ENCODE measurements at regions not wholly inside any gene's neighbourhood (a gene's known extent, or its start where the extent isn't known, plus 50 kb on each side); places are given as distances from the start of the nearest gene placed in this dataset.

- DNase-seq, result no peak
- no peak overlapping the region for H3K4me2 ChIP-seq (replicated peaks; ENCODE audit: extremely low read depth, low read length, poor library complexity, severe bottlenecking)
- TF ChIP-seq CTCF (IDR thresholded peaks at IDR 0.05), result no peak
- no peaks in the 10 kb centered on the region for H3K4me1 Mint-ChIP-seq
- intact Hi-C loops (cut with micrococcal nuclease), result no loop called here
- H3K27ac ChIP-seq (ENCODE audit: low read depth in 1 of 2, low read length in 2 of 2), result no peak overlapping the region
- no peaks in the 10 kb centered on the region for H3K79me2 ChIP-seq (ENCODE audit: insufficient read depth, low read length)
- H4K20me1 ChIP-seq (ENCODE audit: insufficient read depth, low read length), result no peaks in the 10 kb centered on the region
- H3K27me3 ChIP-seq (ENCODE audit: control insufficient read depth in 2 of 2, insufficient read depth in 2 of 2, low read length in 2 of 2), result no peaks in the 10 kb centered on the region
- no peaks in the 10 kb centered on the region for H3K36me3 ChIP-seq (replicated peaks in 1 of 2; ENCODE audit: control insufficient read depth in 1 of 2, insufficient read depth in 2 of 2, low read length in 2 of 2)
- H3K4me3 Mint-ChIP-seq, result no peak overlapping the region
- H2AFZ ChIP-seq (ENCODE audit: insufficient read depth, low read depth, low read length, poor library complexity, severe bottlenecking), result no peak overlapping the region
- no peaks in the 10 kb centered on the region for H3K27me3 Mint-ChIP-seq (ENCODE audit: low read depth in 3 of 3)
- no peaks in the 10 kb centered on the region for H3K9me3 ChIP-seq (replicated peaks in 1 of 2; ENCODE audit: control insufficient read depth in 1 of 2, insufficient read depth in 1 of 2, low read length in 2 of 2)
- H3K36me3 Mint-ChIP-seq, result no peaks in the 10 kb centered on the region
- no peak overlapping the region for H3K9ac ChIP-seq (ENCODE audit: insufficient read depth, low read length, poor library complexity, severe bottlenecking)
- no peaks in the 10 kb centered on the region for H3K4me1 ChIP-seq (ENCODE audit: control insufficient read depth in 1 of 2, insufficient read depth in 2 of 2, low read length in 2 of 2)
- WGBS (ENCODE audit: insufficient coverage), result 96% methylated on average over 5 of the region's 7 CpGs
- H3K4me3 ChIP-seq (replicated peaks in 1 of 3; ENCODE audit: low read depth in 2 of 3, low read length in 3 of 3), result no peak overlapping the region
- H3K27ac Mint-ChIP-seq, result no peak overlapping the region
- no peaks in the 10 kb centered on the region for H3K9me3 Mint-ChIP-seq
Observed at GRCh38 chr11:19501631-19502030, 211.0 kb upstream of the NAV2 start.

- Histone ChIP-seq H4K20me1 (ENCODE audit: insufficient read depth, low read length) (no peaks in the 10 kb centered on the region), H3K79me2 (ENCODE audit: insufficient read depth, low read length) (no peaks in the 10 kb centered on the region), H3K4me3 (replicated peaks in 1 of 3; ENCODE audit: low read depth in 2 of 3, low read length in 3 of 3) (no peak overlapping the region), H3K4me2 (replicated peaks; ENCODE audit: extremely low read depth, low read length, poor library complexity, severe bottlenecking) (no peak overlapping the region), H3K9ac (ENCODE audit: insufficient read depth, low read length, poor library complexity, severe bottlenecking) (no peak overlapping the region), H3K27me3 (ENCODE audit: control insufficient read depth in 2 of 2, insufficient read depth in 2 of 2, low read length in 2 of 2) (no peaks in the 10 kb centered on the region), H3K36me3 (replicated peaks in 1 of 2; ENCODE audit: control insufficient read depth in 1 of 2, insufficient read depth in 2 of 2, low read length in 2 of 2) (no peaks in the 10 kb centered on the region), H3K4me1 (ENCODE audit: control insufficient read depth in 1 of 2, insufficient read depth in 2 of 2, low read length in 2 of 2) (no peaks in the 10 kb centered on the region), H3K9me3 (replicated peaks in 1 of 2; ENCODE audit: control insufficient read depth in 1 of 2, insufficient read depth in 1 of 2, low read length in 2 of 2) (no peaks in the 10 kb centered on the region), H3K27ac (ENCODE audit: low read depth in 1 of 2, low read length in 2 of 2) (no peak overlapping the region), H2AFZ (ENCODE audit: insufficient read depth, low read depth, low read length, poor library complexity, severe bottlenecking) (no peak overlapping the region)
- WGBS (ENCODE audit: insufficient coverage), result 60% methylated on average over 1 of the region's 3 CpGs
- H3K4me1 Mint-ChIP-seq, result no peaks in the 10 kb centered on the region
- peaks cover 0 to 4% (median 2%) of the 10 kb centered on the region in 7 donors for H3K9me3 Mint-ChIP-seq
- peaks cover 0 to 2% (median 0%) of the 10 kb centered on the region in 3 donors for H3K27me3 Mint-ChIP-seq (ENCODE audit: low read depth in 3 of 3)
- DNase-seq, result no peak
- no peak for TF ChIP-seq CTCF (IDR thresholded peaks at IDR 0.05)
- H3K4me3 Mint-ChIP-seq, result no peak overlapping the region
- intact Hi-C loops (cut with micrococcal nuclease), result no loop called here
- H3K27ac Mint-ChIP-seq, result no peak overlapping the region
- H3K36me3 Mint-ChIP-seq, result no peaks in the 10 kb centered on the region
Observed at GRCh38 chr11:19499999-19500398, 212.6 kb upstream of the NAV2 start.
